Mucosa of rectum (tissue), 2 donors: ENCODE measurements at regions not wholly inside any gene's neighbourhood (a gene's known extent, or its start where the extent isn't known, plus 50 kb on each side); places are given as distances from the start of the nearest gene placed in this dataset.

ENCODE experiments used
- H3K27ac ChIP-seq, 2 donors: one replicate each; pipeline ENCODE4 v1.7.0; 2013; ENCODE audit warnings: inconsistent platforms in 2 of 2, low read depth in 2 of 2, low read length in 2 of 2
- H3K27me3 ChIP-seq, 2 donors: one replicate each; pipeline ENCODE4 v1.7.0; 2013; ENCODE audit warnings: low read length in 2 of 2; ENCODE audit not compliant: control insufficient read depth in 2 of 2, insufficient read depth in 2 of 2
- H3K36me3 ChIP-seq, 2 donors: one replicate each; pipeline ENCODE4 v1.7.0; 2013; ENCODE audit warnings: low read length in 2 of 2; ENCODE audit not compliant: control insufficient read depth in 2 of 2, insufficient read depth in 2 of 2
- H3K4me1 ChIP-seq, 2 donors: one replicate each; pipeline ENCODE4 v1.7.0; 2013; ENCODE audit warnings: low read length in 2 of 2, mild to moderate bottlenecking in 1 of 2; ENCODE audit not compliant: control insufficient read depth in 2 of 2, insufficient read depth in 2 of 2
- H3K4me3 ChIP-seq, 2 donors: one replicate each; pipeline ENCODE4 v1.7.0; 2013; ENCODE audit warnings: low read length in 2 of 2
- H3K9ac ChIP-seq, 2 donors: one replicate each; pipeline ENCODE4 v1.7.0; 2013; ENCODE audit warnings: low read length in 2 of 2, low read depth in 1 of 2, mild to moderate bottlenecking in 1 of 2
- H3K9me3 ChIP-seq, 2 donors: one replicate each; pipeline ENCODE4 v1.7.0; 2013; ENCODE audit warnings: low read length in 2 of 2; ENCODE audit not compliant: control insufficient read depth in 2 of 2
- donor health status: healthy.
- donor health status: Normal muscosa, but diverticular disease.

GRCh38 chr1:5012249-5012648, 357.8 kb downstream of the AJAP1 start:
- H3K27ac ChIP-seq = no peak overlapping the region
- no peaks in the 10 kb centered on the region for H3K36me3 ChIP-seq
- H3K9me3 ChIP-seq = peaks cover 0 to 2% of the 10 kb centered on the region in 2 donors
- no peaks in the 10 kb centered on the region for H3K4me1 ChIP-seq
- H3K4me3 ChIP-seq = no peak overlapping the region
- no peak overlapping the region for H3K9ac ChIP-seq
- H3K27me3 ChIP-seq = no peaks in the 10 kb centered on the region

- peaks cover 0 to 2% of the 10 kb centered on the region in 2 donors for H3K9me3 ChIP-seq
- H3K4me1 ChIP-seq = no peaks in the 10 kb centered on the region
- H3K4me3 ChIP-seq = no peak overlapping the region
- no peaks in the 10 kb centered on the region for H3K36me3 ChIP-seq
- H3K27me3 ChIP-seq = no peaks in the 10 kb centered on the region
- H3K9ac ChIP-seq = no peak overlapping the region
- no peak overlapping the region for H3K27ac ChIP-seq
Observed at GRCh38 chr1:5010656-5011055, 356.2 kb downstream of the AJAP1 start.

- Histone ChIP-seq H3K4me3 (no peak overlapping the region), H3K27ac (no peak overlapping the region), H3K36me3 (no peaks in the 10 kb centered on the region), H3K4me1 (no peaks in the 10 kb centered on the region), H3K27me3 (no peaks in the 10 kb centered on the region), H3K9ac (no peak overlapping the region), H3K9me3 (peaks cover 0 to 2% of the 10 kb centered on the region in 2 donors)
Observed at GRCh38 chr1:5010236-5010635, 355.8 kb downstream of the AJAP1 start.

DNA sequence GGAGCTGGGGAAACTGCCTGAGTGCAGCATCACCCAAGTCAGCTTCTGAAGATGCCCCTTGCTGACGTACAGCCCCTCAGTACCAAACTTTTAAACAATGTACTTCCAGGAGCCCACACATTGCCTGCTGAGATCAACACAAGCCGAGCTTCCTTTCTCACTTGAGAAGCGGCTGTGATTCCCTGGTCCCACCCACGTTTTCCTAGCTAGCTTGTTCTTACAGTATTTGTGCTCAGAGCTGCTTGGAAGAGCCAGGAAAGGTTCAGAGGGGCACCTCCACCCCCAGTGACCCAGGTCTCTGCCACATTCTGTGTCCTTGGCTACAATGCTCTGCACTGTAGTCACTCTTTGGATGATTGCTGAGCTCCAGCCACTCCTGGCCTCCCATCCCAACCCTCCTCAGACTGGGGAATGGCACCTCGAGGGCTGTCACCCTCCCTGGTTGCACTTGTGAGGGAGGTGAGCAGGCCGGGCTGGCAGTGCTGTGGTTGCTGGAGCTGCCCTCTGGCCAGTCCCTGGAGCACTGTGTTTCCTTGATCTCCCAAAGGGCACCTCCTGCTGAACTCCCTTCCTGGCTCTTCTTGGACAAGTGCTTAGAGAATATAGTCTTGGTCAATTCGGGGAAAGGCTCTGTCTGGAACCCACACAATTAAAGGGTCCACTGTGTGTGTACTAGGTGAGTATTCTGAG, 355.1 kb downstream of the AJAP1 start:
- H3K27ac ChIP-seq = no peak overlapping the region
- no peak overlapping the region for H3K4me3 ChIP-seq
- no peaks in the 10 kb centered on the region for H3K4me1 ChIP-seq
- no peaks in the 10 kb centered on the region for H3K27me3 ChIP-seq
- H3K9ac ChIP-seq = no peak overlapping the region
- H3K9me3 ChIP-seq = peaks cover 0 to 2% of the 10 kb centered on the region in 2 donors
- no peaks in the 10 kb centered on the region for H3K36me3 ChIP-seq

- peaks cover 0 to 2% of the 10 kb centered on the region in 2 donors for H3K9me3 ChIP-seq
- no peak overlapping the region for H3K4me3 ChIP-seq
- no peak overlapping the region for H3K27ac ChIP-seq
- no peak overlapping the region for H3K9ac ChIP-seq
- no peaks in the 10 kb centered on the region for H3K27me3 ChIP-seq
- no peaks in the 10 kb centered on the region for H3K36me3 ChIP-seq
- H3K4me1 ChIP-seq = no peaks in the 10 kb centered on the region
Observed at GRCh38 chr1:5005171-5005570, 350.8 kb downstream of the AJAP1 start.

DNA sequence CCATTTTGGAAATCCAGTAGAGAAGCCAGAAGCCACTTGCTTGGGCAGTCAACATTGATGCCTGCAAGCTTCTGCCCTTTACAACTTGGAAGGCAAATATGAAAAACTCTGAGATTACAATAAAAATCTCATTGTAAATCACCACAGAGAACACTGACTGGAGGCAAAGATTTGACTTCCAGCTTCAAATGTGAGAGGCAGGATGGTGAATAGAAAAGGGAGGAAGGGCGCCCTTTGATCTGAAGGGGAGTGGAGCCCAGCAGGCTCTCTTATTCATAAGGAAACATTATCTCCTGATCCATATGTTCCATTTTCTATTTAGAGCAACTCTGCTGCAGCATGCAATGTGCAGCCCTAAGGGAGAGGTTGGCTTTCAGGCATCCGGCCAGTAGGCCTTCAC, 348.3 kb downstream of the AJAP1 start:
- H3K27ac ChIP-seq = no peak overlapping the region

DNA sequence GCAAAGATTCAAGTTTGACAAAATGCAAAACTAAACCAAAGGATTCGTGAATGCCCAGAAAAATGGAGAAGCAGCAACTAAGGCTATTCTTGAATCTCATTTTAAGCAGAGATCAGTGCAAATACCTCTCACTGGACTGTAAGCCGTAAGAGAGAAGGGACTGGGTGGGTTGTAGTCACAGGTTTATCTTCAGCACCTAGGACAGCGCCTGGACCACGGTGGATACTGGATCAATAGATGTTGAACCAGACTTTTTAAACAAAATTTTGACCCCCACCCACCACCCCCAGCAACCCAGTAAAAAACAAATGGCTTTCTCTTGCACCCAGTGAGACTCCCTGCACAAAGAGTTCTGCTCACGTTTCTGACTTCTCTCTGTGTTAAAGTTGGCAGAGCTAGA, 347.1 kb downstream of the AJAP1 start:
- H3K27ac ChIP-seq = no peak overlapping the region
- H3K4me3 ChIP-seq = no peak overlapping the region
- H3K9me3 ChIP-seq = no peaks in the 10 kb centered on the region
- no peaks in the 10 kb centered on the region for H3K36me3 ChIP-seq
- H3K4me1 ChIP-seq = no peaks in the 10 kb centered on the region
- H3K9ac ChIP-seq = no peak overlapping the region
- H3K27me3 ChIP-seq = no peaks in the 10 kb centered on the region

More for the DNA sequence above, 348.3 kb downstream of the AJAP1 start:
- no peaks in the 10 kb centered on the region for H3K4me1 ChIP-seq
- H3K36me3 ChIP-seq = no peaks in the 10 kb centered on the region
- no peak overlapping the region for H3K9ac ChIP-seq
- H3K9me3 ChIP-seq = no peaks in the 10 kb centered on the region
- no peaks in the 10 kb centered on the region for H3K27me3 ChIP-seq
- no peak overlapping the region for H3K4me3 ChIP-seq

GRCh38 chr1:4986306-4986705, 331.9 kb downstream of the AJAP1 start:
- no peaks in the 10 kb centered on the region for H3K36me3 ChIP-seq
- H3K9me3 ChIP-seq = no peaks in the 10 kb centered on the region
- H3K27ac ChIP-seq = no peak overlapping the region
- no peaks in the 10 kb centered on the region for H3K27me3 ChIP-seq
- H3K4me3 ChIP-seq = no peak overlapping the region
- H3K4me1 ChIP-seq = no peaks in the 10 kb centered on the region
- H3K9ac ChIP-seq = no peak overlapping the region

GRCh38 chr1:4984841-4985240, 330.4 kb downstream of the AJAP1 start:
- Histone ChIP-seq H3K27ac (no peak overlapping the region), H3K9me3 (no peaks in the 10 kb centered on the region), H3K27me3 (no peaks in the 10 kb centered on the region), H3K4me1 (no peaks in the 10 kb centered on the region), H3K36me3 (no peaks in the 10 kb centered on the region), H3K9ac (no peak overlapping the region), H3K4me3 (no peak overlapping the region)

DNA sequence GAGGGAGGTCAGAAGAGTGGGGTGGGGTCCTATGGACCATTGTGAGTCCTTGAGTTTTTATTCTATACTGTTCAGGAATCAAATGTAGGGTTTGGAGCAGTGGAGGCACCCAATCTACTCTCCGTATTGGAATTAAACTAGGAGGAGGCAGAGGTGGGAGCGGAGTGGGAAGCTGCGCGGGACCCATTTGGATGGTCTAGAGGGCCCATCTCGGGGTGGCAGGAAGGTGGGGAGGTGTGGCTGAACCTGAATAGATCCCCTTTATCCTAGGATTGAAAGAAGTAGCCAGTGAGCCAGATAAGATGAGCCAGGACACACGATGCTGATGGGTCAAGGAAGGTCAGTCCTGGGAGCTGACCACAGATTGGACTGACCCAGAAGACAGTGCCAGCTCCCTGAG, 325.8 kb downstream of the AJAP1 start:
- Histone ChIP-seq H3K27ac (no peak overlapping the region), H3K4me1 (no peaks in the 10 kb centered on the region), H3K9me3 (no peaks in the 10 kb centered on the region), H3K27me3 (no peaks in the 10 kb centered on the region), H3K9ac (no peak overlapping the region), H3K36me3 (no peaks in the 10 kb centered on the region), H3K4me3 (no peak overlapping the region)
